SIG-M5 treated with dmso at 0.1 percent for 504 hours (cell line): ENCODE measurements at regions not wholly inside any gene's neighbourhood (a gene's known extent, or its start where the extent isn't known, plus 50 kb on each side); places are given as distances from the start of the nearest gene placed in this dataset.
"Not testable (repeated sequence)": the region's sequence is repeated elsewhere in the genome, so short reads cannot be mapped to it uniquely, and the experiment has no call there.

Experiments
- DNase-seq: peaks from one replicate; lab custom pipeline; 2025; ENCODE audit not compliant: unreplicated experiment; lab: John Stamatoyannopoulos, UW

- no peak for DNase-seq
These were observed 176.9 kb upstream of the DEPDC1 start for GRCh38 chr1:68673771-68674170.

GRCh38 chr1:68675336-68675735 lies 178.5 kb upstream of the DEPDC1 start:
- no peak for DNase-seq

- DNase-seq = no peak
These were observed 180.9 kb upstream of the DEPDC1 start for GRCh38 chr1:68677684-68678351.

GRCh38 chr1:68696221-68696620 lies 199.3 kb upstream of the DEPDC1 start:
- DNase-seq = no peak

- DNase-seq = no peak
These were observed 207.1 kb upstream of the DEPDC1 start for GRCh38 chr1:68703921-68704354.

DNA sequence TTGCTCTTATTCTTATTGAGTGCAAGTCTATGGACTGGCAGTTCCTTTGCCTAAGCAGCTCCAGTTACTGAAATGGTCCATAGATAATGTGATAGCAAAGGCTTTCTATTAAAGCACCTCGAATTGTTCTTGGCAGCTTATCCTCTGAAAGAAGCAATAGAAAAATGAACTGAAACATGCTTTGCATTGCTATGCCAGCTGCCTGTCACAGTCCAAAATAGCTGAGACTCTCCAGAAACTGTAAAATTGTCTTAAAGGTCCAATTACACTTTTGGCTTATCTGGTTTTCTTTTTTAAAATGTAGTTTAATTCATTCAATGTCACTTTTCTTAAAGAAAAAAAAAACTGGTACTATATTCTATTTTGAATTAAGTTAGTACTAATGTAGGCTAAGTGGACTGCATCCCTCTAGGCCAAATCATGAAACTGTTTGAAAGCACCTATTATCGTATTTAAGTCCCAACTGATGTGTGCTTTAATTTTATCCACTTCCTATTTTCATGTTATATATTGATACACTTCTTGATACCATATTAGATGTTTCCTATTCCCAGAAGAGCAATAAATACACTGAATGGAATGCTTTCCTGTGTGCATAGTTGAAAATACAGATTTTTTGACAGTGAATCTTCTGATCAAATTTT lies 208.0 kb upstream of the DEPDC1 start:
- DNase-seq = no peak

DNA sequence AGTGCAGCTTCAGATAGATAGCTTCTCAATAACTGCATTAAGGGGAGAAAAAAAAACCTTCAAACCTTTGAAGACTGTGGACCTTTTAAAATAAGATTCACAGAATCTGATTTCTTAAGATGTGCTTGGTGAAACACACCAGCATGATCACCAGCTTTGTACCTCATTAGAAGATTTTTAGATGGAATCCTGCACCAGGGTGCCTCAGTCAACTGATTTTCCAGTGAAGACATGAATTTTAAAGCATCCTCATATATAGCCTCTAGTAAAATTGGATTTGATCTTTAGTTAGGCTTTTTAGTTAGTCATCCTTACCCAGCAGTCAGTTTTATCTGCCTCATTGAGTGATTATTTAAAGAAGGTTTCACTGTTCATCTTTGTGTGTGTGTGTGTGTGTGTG lies 208.6 kb upstream of the DEPDC1 start:
- DNase-seq = no peak

GRCh38 chr1:68706639-68707317 lies 209.9 kb upstream of the DEPDC1 start:
- no peak for DNase-seq

DNA sequence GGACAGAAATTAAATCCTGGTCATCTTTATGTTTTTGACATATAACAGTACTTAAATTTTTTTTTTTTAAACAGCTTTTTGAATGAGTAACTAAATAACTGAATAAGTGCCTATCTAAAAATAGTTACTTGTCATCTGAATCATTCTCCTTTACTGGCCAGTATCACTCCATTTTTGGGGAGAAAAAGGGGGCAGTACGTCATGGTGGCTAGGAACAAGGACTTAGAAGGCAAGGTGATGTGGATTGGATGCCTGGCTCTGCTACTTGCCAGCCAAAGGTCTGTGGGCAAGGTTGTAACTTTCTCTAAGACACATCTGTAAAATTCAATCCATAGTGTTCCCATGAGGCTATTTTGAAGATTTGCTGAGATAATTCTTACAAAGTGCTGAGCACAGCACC lies 220.4 kb upstream of the DEPDC1 start:
- no peak for DNase-seq

DNA sequence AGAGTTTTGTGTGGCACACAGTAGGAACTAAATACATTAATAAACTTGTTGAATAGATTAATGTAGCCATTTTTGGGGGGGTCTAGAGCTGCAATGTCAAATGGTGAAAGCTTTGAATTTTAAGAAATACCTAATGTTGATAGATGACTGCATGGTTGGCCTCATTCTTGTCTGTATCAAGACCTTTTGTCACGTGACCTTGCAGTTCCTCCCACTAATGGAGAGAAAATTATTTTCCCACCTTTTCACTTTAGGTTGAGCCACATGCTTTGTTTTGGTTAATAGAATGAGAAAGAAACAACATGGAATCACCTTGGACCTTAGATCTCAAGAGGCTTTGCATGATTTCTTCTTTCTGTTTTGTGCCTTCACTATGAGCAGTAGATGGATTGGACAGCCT lies 223.6 kb upstream of the DEPDC1 start:
- DNase-seq = no peak

DNA sequence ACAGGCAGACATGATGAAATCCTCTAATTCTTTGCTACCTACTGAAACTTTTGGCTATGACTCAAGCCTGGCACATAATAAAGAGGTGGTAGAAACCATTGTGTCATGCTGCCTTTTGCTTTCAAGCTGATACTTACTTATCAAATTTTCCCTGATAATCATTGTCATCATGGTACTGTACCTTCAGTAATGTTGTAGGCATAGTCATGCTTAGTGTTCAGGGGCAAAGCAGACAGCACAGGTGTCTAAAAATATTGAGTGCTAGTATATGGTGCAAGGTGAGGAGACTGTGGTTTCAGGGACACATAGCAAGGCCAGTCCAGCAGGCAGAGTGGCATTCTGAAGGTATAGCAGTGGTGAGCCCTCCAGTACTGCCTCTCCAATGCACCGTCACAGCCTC lies 226.9 kb upstream of the DEPDC1 start:
- DNase-seq = no peak

- DNase-seq = no peak
These were observed 228.3 kb upstream of the DEPDC1 start for GRCh38 chr1:68725001-68725752.

DNA sequence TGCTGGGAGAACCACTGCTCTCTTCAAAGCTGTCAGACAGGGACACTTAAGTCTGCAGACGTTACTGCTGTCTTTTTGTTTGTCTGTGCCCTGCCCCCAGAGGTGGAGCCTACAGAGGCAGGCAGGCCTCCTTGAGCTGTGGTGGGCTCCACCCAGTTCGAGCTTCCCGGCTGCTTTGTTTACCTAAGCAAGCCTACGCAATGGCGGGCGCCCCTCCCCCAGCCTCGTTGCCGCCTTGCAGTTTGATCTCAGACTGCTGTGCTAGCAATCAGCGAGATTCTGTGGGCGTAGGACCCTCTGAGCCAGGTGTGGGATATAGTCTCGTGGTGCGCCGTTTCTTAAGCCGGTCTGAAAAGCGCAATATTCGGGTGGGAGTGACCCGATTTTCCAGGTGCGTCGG lies 242.6 kb upstream of the DEPDC1 start:
- not testable (repeated sequence) for DNase-seq

DNA sequence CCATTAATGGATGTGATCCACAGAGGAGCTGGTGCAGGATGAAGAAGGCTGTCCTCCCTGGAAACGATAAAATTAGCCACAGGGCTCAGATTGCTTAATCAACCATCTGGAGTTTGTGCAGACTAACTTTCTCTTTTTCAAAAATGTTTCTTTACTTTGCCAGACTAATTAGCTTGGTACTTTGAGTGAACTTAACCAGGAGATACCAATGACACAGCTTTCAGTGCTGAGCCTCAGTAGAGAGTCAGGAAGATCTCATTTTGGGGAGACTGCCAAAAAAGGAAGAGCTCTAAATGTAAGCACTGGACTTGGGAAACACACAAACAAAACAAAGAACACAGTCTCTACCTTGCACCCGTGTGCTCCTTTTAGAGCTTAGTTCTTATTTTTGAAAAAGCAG lies 248.1 kb upstream of the DEPDC1 start:
- no peak for DNase-seq

GRCh38 chr1:68745451-68745850 lies 248.6 kb upstream of the DEPDC1 start:
- no peak for DNase-seq

DNA sequence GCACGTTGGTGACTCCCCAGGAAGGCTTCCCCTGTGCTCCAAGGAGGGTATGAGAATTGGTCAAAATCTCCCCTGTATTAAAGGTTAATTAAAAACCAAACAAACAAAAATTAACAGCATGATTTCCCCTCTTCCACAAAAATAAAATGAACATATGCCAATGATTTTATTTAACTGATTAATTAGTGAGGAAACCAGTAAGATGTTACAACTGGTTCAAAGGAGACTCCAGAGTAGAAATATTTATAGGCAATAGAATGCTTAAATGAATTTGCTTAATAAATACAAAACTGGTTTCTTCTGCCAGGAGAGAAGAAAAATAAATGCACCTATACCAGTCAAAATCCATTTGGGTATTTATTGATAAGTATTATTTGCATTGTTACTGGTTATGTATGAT lies 249.5 kb upstream of the DEPDC1 start:
- DNase-seq = no peak

GRCh38 chr1:68751723-68752122 lies 254.8 kb upstream of the DEPDC1 start:
- no peak for DNase-seq

DNA sequence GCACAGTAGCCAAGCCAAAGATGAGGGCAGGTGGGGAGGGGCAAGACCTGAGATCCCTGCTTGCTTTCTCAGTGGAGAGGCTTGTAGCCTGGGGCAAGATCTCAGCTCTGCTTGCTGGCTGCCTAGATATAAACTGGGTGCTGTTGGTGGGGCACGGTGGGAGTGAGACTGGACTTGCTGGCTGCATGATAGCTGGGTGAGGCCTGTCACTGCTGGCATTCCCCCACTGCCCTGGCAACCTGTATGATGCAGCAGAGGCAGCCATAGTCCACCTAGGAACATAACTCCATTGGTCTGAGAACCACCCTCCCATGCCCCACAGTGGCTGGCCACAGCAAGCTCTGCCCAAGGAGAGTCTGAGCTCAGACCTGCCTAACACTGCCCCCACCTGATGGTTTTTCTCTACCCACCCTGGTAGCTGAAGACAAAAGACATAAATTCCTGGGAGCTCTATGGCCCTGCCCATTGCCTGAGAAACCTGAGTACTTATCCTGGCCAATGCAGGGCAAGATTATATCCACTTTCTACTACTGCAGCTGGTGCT lies 261.9 kb upstream of the DEPDC1 start:
- no peak for DNase-seq

DNA sequence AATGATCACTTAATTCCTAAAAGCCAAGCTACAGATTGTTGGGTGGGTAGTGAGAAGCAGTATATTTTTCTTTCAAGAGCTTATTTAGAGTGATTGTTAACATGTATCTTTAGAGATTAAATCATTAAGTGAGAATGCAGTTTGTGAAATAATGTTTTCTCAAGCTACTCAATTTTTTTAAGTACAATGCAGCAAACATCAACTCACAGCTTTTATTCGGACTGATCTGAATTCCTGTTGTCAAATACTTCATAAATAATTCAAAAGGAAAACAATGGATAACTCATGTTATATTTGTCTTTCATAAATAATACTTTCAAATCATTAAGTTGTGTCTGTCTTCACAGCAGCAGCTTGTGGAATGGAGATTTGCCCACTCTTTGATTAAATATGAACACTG lies 271.1 kb upstream of the DEPDC1 start:
- DNase-seq = no peak

GRCh38 chr1:68770817-68771216 lies 273.9 kb upstream of the DEPDC1 start:
- no peak for DNase-seq

DNA sequence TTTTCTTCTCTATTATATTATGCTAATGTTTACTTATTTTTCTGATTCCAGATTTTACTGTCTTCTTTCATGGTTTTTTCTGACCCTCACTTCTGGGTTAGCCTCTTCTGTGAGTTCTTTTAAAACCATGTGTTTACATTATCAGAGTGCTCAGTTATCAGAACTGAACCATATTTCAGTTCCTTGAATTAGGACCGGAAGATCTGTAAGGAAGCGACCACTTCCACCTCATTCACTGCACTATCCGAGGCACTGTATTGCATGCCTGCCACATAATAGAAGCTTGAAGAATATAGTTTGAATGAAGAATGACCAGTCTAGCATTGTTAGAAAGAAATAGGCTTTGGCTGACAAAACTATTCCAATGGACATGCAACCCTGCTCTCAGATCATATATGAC lies 281.0 kb upstream of the DEPDC1 start:
- DNase-seq = no peak
